RWPE2 (cell line): ENCODE measurements at regions not wholly inside any gene's neighbourhood (a gene's known extent, or its start where the extent isn't known, plus 50 kb on each side); places are given as distances from the start of the nearest gene placed in this dataset.

Experiments
- ATAC-seq: fragments of 200-7000 bp; cut with Tn5 transposase; 3 replicates; pipeline ENCODE4 v1.9.1; 2021; ENCODE audit warnings: low read depth
- DNase-seq: peaks from one replicate; pipeline ENCODE4 v3.0.0-alpha.2; 2020; ENCODE audit warnings: low spot score
- H3K27ac ChIP-seq: fragments of 450-650 bp; 2 replicates; pipeline ENCODE4 v1.5.1; 2017; ENCODE audit warnings: mild to moderate bottlenecking; ENCODE audit not compliant: poor library complexity, severe bottlenecking
- H3K27me3 ChIP-seq: fragments of 250-450 bp; sonication (Bioruptor Pico); 2 replicates; pipeline ENCODE4 v1.5.1; 2021; ENCODE audit warnings: mild to moderate bottlenecking, moderate library complexity; ENCODE audit not compliant: insufficient read depth, poor library complexity, severe bottlenecking
- H3K36me3 ChIP-seq: fragments of 250-450 bp; sonication (Bioruptor Pico); 2 replicates; pipeline ENCODE4 v1.5.1; 2020; ENCODE audit warnings: low read depth, mild to moderate bottlenecking, moderate library complexity
- H3K4me1 ChIP-seq: fragments of 250-450 bp; sonication (Bioruptor Pico); 2 replicates; pipeline ENCODE4 v1.5.1; 2021; ENCODE audit warnings: mild to moderate bottlenecking, moderate library complexity; ENCODE audit not compliant: insufficient read depth, poor library complexity, severe bottlenecking
- H3K4me3 ChIP-seq: fragments of 250-450 bp; sonication (Bioruptor Pico); 2 replicates; pipeline ENCODE4 v1.5.1; 2021; ENCODE audit warnings: mild to moderate bottlenecking, moderate library complexity; ENCODE audit not compliant: severe bottlenecking
- H3K9me3 ChIP-seq: fragments of 250-450 bp; sonication (Bioruptor Pico); 2 replicates; pipeline ENCODE4 v1.5.1; 2021; ENCODE audit warnings: mild to moderate bottlenecking, moderate library complexity; ENCODE audit not compliant: severe bottlenecking
- TF ChIP-seq, protein P1 (sequence below): fragments of 450-650 bp; IDR thresholded peaks from one replicate; pipeline ENCODE4 v1.5.1; 2017; ENCODE audit warnings: mild to moderate bottlenecking, moderate library complexity; ENCODE audit not compliant: poor library complexity, severe bottlenecking

DNA sequence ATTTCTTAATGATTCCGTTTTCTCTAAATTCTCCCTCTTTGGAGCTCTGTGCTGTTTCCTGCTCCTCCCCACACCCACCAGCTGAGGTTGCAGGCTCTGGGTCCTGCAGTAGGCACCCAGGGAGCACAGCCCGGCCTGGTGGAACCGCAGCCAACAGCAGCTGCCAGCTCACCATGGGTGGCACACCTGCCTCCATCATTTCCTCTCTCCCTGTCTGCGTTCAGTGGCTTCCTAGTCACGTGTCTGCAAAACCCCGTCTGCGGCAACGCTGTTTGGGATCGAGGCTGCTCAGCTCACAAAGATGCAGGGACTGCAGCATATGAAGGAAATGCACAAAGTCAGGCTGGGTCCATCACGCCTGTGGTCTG, 367.8 kb downstream of the IRX2 start:
- H3K9me3 ChIP-seq: no peaks in the 10 kb centered on the region
- no peak overlapping the region for H3K4me3 ChIP-seq
- no peaks in the 10 kb centered on the region for H3K4me1 ChIP-seq
- TF ChIP-seq, protein P1, sequence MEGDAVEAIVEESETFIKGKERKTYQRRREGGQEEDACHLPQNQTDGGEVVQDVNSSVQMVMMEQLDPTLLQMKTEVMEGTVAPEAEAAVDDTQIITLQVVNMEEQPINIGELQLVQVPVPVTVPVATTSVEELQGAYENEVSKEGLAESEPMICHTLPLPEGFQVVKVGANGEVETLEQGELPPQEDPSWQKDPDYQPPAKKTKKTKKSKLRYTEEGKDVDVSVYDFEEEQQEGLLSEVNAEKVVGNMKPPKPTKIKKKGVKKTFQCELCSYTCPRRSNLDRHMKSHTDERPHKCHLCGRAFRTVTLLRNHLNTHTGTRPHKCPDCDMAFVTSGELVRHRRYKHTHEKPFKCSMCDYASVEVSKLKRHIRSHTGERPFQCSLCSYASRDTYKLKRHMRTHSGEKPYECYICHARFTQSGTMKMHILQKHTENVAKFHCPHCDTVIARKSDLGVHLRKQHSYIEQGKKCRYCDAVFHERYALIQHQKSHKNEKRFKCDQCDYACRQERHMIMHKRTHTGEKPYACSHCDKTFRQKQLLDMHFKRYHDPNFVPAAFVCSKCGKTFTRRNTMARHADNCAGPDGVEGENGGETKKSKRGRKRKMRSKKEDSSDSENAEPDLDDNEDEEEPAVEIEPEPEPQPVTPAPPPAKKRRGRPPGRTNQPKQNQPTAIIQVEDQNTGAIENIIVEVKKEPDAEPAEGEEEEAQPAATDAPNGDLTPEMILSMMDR: no peak
- H3K27me3 ChIP-seq: peaks cover 25% of the 10 kb centered on the region
- DNase-seq (no peak), ATAC-seq (no peak)
- no peak overlapping the region for H3K27ac ChIP-seq
- no peaks in the 10 kb centered on the region for H3K36me3 ChIP-seq

GRCh38 chr5:2382776-2383697, 368.4 kb downstream of the IRX2 start:
- Histone ChIP-seq H3K4me3 (no peak overlapping the region), H3K27me3 (peaks cover 25% of the 10 kb centered on the region), H3K9me3 (no peaks in the 10 kb centered on the region), H3K27ac (no peak overlapping the region), H3K36me3 (no peaks in the 10 kb centered on the region), H3K4me1 (no peaks in the 10 kb centered on the region)
- TF ChIP-seq, protein P1: no peak
- no peak for DNase-seq
- ATAC-seq: no peak

DNA sequence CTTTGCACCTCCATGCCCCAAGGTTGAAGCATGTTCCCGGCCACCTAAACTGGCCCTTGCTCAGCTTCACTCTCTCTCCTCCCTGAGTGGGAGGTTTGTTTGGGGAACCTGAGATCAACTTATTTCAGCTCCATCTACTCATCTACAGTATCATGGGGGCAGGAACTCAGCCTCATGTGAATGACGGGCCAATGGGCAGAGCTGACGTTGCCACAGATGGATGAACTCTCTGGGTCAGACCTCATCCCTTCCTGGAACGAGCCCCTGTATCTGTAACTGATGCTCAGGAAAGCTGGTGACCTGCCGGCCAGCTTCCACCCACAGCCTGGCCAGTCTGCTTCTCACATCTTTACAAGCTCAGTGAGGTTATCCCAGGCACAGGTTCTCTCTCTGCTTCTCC, 369.6 kb downstream of the IRX2 start:
- DNase-seq (no peak), ATAC-seq (no peak)
- Histone ChIP-seq H3K27me3 (peaks cover 23% of the 10 kb centered on the region), H3K36me3 (no peaks in the 10 kb centered on the region), H3K4me1 (no peaks in the 10 kb centered on the region), H3K4me3 (no peak overlapping the region), H3K9me3 (no peaks in the 10 kb centered on the region), H3K27ac (no peak overlapping the region)
- TF ChIP-seq, protein P1: no peak

DNA sequence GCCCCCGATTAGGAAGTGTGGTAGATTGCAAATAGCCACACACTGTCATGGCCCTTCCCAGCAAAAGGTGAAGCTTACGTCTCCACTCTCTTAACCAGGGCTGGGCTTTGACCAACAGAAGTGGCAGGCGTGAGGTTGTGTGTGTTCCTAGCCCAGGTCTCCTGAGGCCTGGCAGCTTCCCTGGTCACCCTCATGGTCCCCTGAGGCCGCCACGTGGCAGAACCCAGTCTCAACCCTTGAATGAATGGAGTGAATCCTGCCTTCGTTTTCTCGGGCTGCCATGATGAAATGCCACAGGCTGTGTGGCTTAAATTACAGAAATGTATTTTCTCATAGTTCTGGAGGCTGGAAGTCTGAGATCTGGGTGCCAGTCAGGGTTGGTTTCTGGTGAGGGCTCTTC, 370.4 kb downstream of the IRX2 start:
- H3K4me3 ChIP-seq: no peak overlapping the region
- no peak overlapping the region for H3K27ac ChIP-seq
- peaks cover 17% of the 10 kb centered on the region for H3K27me3 ChIP-seq
- ATAC-seq: no peak
- H3K4me1 ChIP-seq: no peaks in the 10 kb centered on the region
- H3K9me3 ChIP-seq: no peaks in the 10 kb centered on the region
- no peaks in the 10 kb centered on the region for H3K36me3 ChIP-seq
- TF ChIP-seq, protein P1: no peak
- DNase-seq: no peak

DNA sequence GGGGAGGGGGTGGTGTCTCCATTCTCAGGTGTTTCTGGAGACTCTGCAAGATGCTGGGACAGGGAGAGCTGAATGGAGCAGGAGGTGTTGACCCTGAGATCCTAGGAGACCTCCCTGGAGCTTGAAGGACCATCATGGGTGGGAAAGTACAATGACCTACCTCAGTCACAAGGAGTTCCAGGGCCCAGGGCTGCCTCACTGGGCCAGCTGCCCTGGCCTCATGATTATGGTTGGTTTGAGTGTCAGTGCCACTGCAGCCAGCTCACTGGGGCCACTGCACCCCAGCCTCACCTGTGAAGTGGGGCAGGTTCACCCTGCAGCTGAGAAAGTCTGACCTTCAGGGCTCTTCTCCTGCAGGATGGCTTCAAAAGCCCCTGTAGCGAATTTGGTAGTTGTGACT, 372.5 kb downstream of the IRX2 start:
- no peak overlapping the region for H3K4me3 ChIP-seq
- H3K27ac ChIP-seq: no peak overlapping the region
- no peaks in the 10 kb centered on the region for H3K4me1 ChIP-seq
- DNase-seq (no peak), ATAC-seq (no peak)
- H3K9me3 ChIP-seq: no peaks in the 10 kb centered on the region
- no peaks in the 10 kb centered on the region for H3K36me3 ChIP-seq
- TF ChIP-seq, protein P1: no peak
- peaks cover 17% of the 10 kb centered on the region for H3K27me3 ChIP-seq
